Parathyroid adenoma (tissue), 2 donors: ENCODE measurements at regions not wholly inside any gene's neighbourhood (a gene's known extent, or its start where the extent isn't known, plus 50 kb on each side); places are given as distances from the start of the nearest gene placed in this dataset.

ENCODE experiments used
- H2AFZ ChIP-seq: fragments of 300-600 bp; sonication (generic); one replicate; pipeline ENCODE4 v1.7.0; 2017; ENCODE audit warnings: antibody characterized with exemption, mild to moderate bottlenecking
- H3K27ac ChIP-seq: fragments of 300-600 bp; sonication (generic); one replicate; pipeline ENCODE4 v1.7.0; 2017
- H3K27me3 ChIP-seq: fragments of 300-600 bp; sonication (generic); one replicate; pipeline ENCODE4 v1.7.0; 2017; ENCODE audit warnings: low read length; ENCODE audit not compliant: control insufficient read depth, insufficient read depth
- H3K36me3 ChIP-seq: fragments of 300-600 bp; sonication (generic); one replicate; pipeline ENCODE4 v1.7.0; 2017; ENCODE audit warnings: low read length; ENCODE audit not compliant: control insufficient read depth, insufficient read depth
- H3K4me1 ChIP-seq: fragments of 300-600 bp; sonication (generic); one replicate; pipeline ENCODE4 v1.7.0; 2017; ENCODE audit warnings: control low read depth
- H3K4me2 ChIP-seq: fragments of 300-600 bp; sonication (generic); one replicate; pipeline ENCODE4 v1.7.0; 2017; ENCODE audit warnings: low read length
- H3K4me3 ChIP-seq: fragments of 300-600 bp; sonication (generic); one replicate; pipeline ENCODE4 v1.7.0; 2017; ENCODE audit warnings: low read depth, low read length
- H3K79me2 ChIP-seq: fragments of 300-600 bp; sonication (generic); one replicate; pipeline ENCODE4 v1.7.0; 2017; ENCODE audit warnings: control low read depth
- H3K9ac ChIP-seq: fragments of 300-600 bp; sonication (generic); one replicate; pipeline ENCODE4 v1.7.0; 2017; ENCODE audit warnings: mild to moderate bottlenecking
- H3K9me3 ChIP-seq: fragments of 300-600 bp; sonication (generic); one replicate; pipeline ENCODE4 v1.7.0; 2017; ENCODE audit warnings: low read length; ENCODE audit not compliant: control insufficient read depth
- CTCF ChIP-seq: fragments of 300-600 bp; sonication (generic); IDR thresholded peaks from one replicate; pipeline ENCODE4 v1.7.0; 2017; ENCODE audit warnings: antibody characterized with exemption, mild to moderate bottlenecking
- donor health status: primary hyperparathyroidism.

- Histone ChIP-seq H3K27me3 (no peaks in the 10 kb centered on the region), H3K79me2 (no peaks in the 10 kb centered on the region), H3K27ac (no peak overlapping the region), H3K4me2 (no peak overlapping the region), H3K4me3 (no peak overlapping the region), H3K9ac (no peak overlapping the region), H3K9me3 (no peaks in the 10 kb centered on the region), H2AFZ (no peak overlapping the region), H3K4me1 (no peaks in the 10 kb centered on the region), H3K36me3 (no peaks in the 10 kb centered on the region)
- no peak for TF ChIP-seq CTCF
These were observed 287.0 kb downstream of the GAS1 start for GRCh38 chr9:86660146-86660943.

- Histone ChIP-seq H3K4me1 (no peaks in the 10 kb centered on the region), H3K4me2 (no peak overlapping the region), H2AFZ (no peak overlapping the region), H3K4me3 (no peak overlapping the region), H3K9ac (no peak overlapping the region), H3K79me2 (no peaks in the 10 kb centered on the region), H3K9me3 (no peaks in the 10 kb centered on the region), H3K27ac (no peak overlapping the region), H3K27me3 (no peaks in the 10 kb centered on the region), H3K36me3 (no peaks in the 10 kb centered on the region)
- TF ChIP-seq CTCF = no peak
These were observed 287.8 kb downstream of the GAS1 start for GRCh38 chr9:86659413-86660046.

- no peak overlapping the region for H3K4me2 ChIP-seq
- H3K27ac ChIP-seq = no peak overlapping the region
- no peak overlapping the region for H3K4me3 ChIP-seq
These were observed 292.2 kb downstream of the GAS1 start for GRCh38 chr9:86655147-86655546.

GRCh38 chr9:86653466-86653865 lies 293.8 kb downstream of the GAS1 start:
- no peak overlapping the region for H3K27ac ChIP-seq
- no peaks in the 10 kb centered on the region for H3K79me2 ChIP-seq
- no peak overlapping the region for H3K4me3 ChIP-seq
- H3K27me3 ChIP-seq = no peaks in the 10 kb centered on the region
- no peak overlapping the region for H2AFZ ChIP-seq
- no peak overlapping the region for H3K4me2 ChIP-seq
- no peak for TF ChIP-seq CTCF
- no peaks in the 10 kb centered on the region for H3K9me3 ChIP-seq
- no peak overlapping the region for H3K9ac ChIP-seq
- no peaks in the 10 kb centered on the region for H3K4me1 ChIP-seq
- no peaks in the 10 kb centered on the region for H3K36me3 ChIP-seq

More at GRCh38 chr9:86655147-86655546, 292.2 kb downstream of the GAS1 start:
- TF ChIP-seq CTCF = no peak
- no peaks in the 10 kb centered on the region for H3K4me1 ChIP-seq
- no peak overlapping the region for H3K9ac ChIP-seq
- H3K36me3 ChIP-seq = no peaks in the 10 kb centered on the region
- no peaks in the 10 kb centered on the region for H3K27me3 ChIP-seq
- no peak overlapping the region for H2AFZ ChIP-seq
- H3K79me2 ChIP-seq = no peaks in the 10 kb centered on the region
- H3K9me3 ChIP-seq = no peaks in the 10 kb centered on the region

- no peak overlapping the region for H3K9ac ChIP-seq
- H3K79me2 ChIP-seq = no peaks in the 10 kb centered on the region
- no peaks in the 10 kb centered on the region for H3K36me3 ChIP-seq
- H3K4me2 ChIP-seq = no peak overlapping the region
- no peak overlapping the region for H2AFZ ChIP-seq
- H3K9me3 ChIP-seq = no peaks in the 10 kb centered on the region
- no peaks in the 10 kb centered on the region for H3K4me1 ChIP-seq
- H3K27me3 ChIP-seq = no peaks in the 10 kb centered on the region
- TF ChIP-seq CTCF = no peak
- no peak overlapping the region for H3K4me3 ChIP-seq
- H3K27ac ChIP-seq = no peak overlapping the region
These were observed 294.6 kb downstream of the GAS1 start for GRCh38 chr9:86652736-86653135.
